ENCODE measurements at regions not wholly inside any gene's neighbourhood (a gene's known extent, or its start where the extent isn't known, plus 50 kb on each side); places are given as distances from the start of the nearest gene placed in this dataset.

DNA sequence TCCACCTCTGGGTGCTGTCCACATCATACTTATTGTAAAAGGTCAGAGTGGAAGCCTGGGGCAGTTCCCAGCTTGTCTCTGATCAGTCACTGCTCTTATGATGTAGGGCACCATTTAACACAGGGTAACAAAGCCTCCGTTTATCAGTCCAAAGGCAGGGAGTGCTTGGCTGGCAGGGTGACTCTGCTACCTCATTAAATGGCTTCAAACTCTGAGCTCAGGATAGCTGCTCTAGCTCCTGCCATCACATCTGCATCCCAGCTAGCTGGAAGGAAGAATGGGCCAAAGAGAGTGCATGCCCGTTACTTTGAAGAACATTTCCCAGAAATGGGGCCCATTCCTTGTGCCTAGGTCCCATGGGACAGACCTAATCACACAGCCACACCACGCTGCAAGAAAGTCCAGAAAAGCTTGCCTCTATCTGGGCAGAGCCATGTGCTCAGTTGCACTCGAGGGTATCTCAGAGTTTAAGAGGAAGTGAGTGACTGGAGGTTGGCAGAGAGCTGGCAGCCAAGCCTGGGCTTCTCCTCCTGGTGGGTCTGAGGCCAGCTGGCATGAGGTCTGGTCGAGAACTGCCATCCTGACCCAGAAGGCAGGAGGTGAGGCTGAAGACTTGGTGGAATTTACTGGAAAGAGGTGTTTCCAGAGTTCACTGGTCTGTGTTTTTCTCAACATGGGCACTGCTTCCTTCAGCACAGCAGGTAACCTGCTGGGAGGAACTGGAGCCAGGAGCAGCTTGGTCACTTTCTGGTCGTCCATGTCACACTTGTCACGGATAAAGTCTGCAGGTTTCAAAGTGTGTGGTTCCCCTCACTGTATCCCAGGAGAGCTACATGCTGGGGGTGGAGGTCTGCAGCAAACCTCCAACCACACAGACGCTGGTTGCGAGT is 935.7 kb downstream of the BRD1 start:
- DNase-seq, result no peak

DNA sequence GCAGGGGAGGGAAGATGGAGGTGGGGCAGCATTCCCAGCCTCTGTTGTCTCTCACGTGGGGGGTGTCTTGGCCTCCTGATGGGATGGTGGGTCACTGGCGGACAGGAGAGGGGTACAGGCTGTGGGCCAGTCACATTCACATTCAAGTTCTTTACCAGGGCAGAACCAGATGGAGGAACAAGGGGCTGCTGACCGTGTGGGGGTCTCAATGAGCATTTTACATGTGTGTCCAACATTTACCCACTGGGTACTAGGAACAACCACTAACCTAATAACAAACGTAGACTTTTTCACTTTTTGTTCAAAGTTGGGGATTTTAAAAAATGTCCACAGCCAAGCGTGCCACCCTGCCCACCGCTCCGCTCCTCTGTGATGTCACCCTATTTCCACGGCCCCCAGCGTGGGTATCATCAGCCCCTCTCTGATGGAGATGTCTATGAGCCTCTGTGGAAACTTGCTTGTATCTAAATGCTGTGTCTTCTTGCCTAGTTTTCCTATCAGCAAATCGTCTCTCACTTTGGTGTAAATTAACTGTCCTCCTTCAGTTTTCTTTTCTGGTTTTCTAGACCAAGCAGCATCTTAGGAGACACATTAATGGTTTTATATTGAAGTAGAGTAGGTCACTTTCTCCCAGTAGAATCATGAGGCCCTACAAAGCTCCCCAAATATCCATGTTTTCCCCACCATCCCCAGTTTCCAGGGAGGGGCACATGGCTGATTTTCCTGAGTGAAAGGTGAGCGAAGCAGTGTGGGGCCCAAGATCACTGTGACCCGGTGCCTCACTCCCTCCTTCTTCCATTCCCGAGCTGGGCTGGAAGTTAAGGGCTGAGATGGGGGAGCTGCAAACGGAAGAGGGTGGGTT is 936.7 kb downstream of the BRD1 start:
- DNase-seq, result no peak

DNA sequence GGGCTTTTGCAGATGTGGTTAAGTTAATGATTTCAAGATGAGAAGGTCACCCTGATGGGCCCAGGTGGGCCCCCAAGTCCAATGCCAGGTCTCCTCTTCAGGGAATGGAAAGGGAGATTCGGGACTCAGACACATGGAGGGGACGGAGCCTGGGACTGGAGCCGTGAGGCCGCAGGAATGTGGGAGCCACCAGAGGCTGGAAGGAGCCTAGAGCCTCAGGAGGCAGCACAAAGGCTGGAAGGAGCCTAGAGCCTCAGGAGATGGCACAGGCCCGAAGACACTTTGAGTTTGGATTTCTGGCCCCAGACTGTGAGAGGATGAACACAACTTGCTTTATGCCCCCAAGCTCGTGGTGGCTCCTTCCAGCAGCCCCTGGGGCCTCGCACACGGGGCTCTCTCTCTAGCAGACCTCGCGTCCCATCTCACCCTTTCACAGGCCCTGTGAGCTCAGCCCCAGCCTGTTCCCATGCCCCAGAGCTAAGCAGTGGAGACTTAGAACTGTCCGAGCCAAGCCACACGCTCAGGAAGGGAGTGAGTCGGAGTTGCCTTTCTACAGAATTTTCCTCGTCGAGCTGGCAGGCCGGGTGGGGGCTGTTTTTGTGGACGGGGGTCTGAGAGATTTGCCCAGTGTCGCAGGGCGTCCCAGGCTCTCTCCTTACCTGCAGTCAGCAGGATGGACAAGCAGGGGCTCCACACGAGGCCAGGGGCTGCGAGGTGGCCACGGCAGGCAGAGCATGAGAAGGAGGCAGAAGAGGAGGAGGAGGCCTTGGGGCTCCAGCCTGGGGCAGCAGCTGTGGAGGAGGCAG is 937.6 kb downstream of the BRD1 start:
- DNase-seq, result no peak

DNA sequence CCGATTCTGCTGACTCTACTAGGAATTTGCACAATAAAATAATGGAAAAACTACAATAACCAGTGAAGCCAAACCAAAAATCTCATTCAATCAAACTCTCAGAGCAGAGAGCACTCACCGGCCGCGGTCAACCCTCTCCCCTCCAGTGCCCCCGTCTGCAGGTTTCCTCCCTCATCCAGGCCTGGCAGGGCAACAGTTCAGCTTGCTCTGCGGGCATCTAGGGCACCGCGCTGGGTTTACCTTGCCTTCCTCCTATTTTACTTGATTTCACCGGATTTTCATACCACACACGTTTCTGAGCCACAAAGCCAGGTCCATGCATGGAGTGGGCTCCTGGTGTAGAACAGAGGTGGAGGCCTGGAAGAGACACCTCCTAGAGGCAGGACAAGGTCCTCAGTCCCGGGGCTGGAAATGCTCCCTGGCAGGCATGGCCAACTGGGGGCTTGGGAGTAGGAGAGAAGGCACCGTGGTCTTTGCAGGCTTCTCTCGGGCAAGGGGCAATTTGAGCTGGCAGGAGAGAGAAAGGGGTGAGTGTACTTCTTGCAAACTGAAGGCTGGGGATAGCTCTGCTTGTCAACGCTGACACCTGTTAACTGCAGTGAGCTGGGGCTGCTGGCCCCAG is 938.4 kb downstream of the BRD1 start:
- DNase-seq, result no peak

DNA sequence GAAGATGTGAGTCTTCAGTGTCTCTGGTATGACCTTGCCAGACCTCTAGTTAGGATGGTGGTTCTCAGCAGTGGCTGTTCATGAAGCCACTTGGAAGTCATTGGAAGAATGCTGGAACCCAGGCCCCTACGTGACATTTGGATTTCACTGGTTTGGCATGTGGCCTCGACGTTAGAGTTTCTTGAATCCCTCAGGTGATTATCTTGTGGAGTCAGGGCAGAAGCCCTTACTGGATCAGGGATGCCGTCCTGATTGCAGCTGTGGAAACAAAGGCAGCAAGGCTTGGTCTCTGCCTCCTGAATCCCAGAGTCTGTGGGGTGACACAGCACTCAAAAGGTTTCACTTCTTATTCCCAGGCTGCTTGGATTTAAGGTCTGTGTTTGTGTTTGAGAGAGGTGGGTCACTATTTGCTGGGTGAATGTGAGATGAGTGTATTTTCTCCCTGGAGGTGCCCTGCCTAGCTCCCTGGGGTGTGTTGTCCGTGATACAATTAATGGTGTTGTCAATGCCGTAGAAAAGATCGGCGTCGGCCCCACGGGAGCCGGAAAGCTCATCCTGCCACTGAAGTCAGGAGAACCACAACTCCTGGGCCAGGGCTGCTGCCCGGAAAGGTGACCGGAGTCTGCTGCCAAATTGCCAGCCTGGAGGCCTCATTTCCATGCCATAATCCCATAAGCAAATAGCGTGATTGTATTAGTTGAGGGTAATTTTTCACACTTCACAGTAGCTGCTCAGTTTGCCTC is 939.0 kb downstream of the BRD1 start:
- no peak for DNase-seq

DNA sequence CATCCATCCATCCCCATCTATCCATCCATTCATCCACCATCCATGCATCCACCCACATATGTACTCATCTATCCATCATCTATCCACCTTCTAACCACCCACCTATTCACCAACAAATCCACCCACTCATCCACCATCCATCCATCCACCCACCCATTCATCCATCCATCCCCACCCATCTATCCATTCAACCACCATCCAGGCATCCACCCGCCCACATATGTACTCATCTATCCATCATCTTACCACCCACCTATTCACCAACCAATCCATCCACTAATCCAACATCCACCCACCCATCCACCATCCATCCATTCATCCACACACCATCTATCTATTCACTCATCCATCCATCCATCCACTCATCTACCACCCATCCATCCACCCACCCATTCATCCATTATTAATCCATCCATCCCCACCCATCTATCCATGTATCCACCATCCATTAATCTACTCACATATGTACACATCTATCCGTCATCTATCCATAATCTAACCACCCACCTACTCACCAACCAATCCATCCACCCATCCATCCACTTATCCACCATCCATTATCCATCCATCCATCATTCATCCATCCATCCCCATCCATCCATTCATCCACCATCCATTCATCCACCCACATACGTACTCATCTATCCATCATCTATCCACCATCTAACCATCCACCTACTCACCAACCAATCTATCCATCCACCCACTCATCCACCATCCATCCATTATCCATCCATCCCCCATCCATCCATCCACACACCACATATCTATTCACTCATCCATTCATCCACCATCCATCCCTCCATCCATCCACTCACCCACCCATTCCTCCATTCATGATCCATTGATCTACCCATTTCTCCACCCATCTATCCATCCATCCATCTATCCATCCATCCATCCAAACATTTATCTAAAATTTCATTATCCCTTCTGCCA is 940.0 kb downstream of the BRD1 start:
- no peak for DNase-seq

DNA sequence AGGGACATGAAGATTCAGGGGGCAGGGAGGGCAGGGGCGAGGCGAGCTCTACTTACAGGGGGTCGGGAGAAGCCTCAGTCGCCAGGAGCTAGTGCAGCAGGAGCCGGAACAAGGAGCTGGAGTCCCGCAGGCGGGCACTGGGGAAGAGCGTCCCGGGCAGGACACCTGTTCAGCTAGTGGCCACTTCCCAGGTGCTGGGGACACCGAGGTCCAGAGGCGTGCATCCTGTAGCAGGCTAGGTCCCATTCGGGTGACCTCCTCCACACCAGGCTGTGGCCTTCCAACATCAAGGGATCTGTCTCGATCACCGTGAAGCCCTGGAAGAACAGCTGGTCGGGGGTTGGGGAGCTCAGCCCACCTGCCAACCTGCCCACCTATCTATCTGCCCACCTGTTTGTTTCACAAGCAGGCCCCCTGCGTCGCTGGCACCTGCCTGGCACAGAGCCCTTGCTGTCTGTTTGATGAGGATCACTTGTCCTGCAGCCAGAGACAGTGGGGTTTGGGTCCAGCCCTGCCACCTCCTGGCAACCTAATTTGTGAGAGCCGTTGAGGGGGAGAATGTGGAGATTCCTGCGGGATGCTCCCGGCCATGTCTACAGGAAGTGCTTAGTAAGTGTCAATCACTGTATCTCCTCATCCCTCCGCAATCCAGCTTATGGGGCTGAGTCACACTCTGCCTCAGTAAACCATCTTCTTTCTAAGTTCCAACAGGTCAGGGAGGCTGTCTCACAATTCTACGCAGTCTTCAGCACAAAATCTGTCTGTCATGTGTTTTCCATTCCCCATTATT is 940.9 kb downstream of the BRD1 start:
- no peak for DNase-seq

DNA sequence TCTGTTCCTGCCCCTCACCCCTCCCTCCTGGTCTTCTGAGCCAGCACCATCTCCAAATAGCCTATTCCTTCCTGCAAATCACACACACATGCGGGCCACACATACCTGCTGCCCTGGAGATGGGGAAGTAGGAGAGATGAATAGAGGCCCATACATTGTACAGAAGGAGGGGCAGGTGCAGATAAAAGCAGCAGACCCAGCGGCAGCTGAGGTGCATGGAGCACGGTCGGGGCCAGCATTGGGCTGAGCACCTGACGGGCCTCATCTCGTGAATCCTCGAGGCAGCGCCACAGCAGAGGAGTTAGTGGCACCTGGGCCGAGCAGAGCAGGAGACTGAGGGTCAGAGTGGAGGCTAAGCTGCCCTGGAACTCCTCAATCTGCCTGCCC is 941.8 kb downstream of the BRD1 start:
- DNase-seq, result no peak

DNA sequence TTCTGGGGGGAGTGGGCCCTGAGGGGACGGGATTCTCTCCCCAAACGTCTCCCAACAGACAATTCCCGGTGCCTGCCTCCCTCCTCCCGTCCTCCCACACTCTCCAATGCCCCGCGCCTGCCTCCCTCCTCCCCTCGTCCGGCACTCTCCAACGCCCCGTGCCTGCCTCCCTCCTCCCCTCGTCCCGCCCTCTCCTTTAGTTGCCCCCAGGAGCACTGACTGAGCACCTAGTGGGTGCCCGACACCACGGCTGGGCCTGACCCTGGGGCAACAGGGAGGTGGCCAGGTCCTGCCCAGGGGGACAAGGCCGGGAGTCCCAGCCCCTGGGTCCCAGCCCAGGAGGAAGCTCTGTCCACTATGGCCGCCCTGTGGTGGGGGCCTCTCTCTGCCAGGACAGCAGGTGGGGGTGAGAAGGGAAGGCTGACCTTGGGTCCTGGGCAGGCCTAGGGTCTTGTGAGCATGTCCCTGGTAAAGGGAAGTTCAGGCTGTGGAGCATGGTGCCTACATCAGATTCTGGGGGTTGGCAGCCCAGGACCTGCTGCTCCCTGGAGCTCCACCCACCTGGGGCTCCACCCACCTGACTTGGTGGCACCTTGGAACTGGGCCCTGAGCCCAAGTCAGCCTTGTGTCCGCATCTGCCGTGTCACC is 942.3 kb downstream of the BRD1 start:
- DNase-seq, result no peak

DNA sequence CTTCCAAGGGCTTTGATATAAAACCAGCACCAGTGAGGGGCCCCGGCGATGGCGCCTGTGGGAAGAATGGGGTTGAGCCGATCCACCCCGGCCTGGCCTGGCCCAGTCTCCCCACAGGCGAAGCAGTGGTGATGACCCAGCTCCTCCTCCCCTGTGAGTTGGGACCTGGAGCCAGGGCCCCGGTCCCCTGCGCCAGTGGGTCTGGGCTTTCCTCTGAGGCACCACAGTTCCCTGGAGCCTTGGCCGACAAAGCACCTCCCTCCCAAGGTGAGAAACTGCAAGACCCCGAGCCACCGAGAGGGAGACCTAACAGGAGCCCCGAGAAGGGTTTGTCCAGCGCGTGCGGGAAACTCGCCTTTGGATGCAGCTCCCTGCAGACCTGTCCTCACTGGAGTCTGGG is 942.9 kb downstream of the BRD1 start:
- DNase-seq, result no peak

DNA sequence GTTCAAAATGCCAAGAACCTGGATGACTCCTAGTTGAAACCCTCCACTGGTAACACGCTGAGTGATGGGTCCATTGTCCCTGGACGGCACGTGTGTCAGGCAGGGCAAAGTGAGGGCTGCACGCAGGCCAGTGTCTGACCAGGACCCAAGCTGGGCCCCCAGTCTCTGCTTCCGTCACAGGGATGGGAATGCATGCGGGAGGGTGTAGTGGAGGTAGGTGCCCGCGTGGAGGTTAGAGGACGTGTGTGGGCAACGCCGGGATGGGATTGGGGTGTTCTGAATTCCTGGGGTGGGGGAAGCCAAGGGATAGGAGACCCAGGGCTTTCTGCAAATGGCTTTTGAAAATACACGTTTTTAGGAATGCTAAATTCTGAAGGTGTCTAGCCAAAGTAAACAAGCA is 943.3 kb downstream of the BRD1 start:
- DNase-seq, result no peak

DNA sequence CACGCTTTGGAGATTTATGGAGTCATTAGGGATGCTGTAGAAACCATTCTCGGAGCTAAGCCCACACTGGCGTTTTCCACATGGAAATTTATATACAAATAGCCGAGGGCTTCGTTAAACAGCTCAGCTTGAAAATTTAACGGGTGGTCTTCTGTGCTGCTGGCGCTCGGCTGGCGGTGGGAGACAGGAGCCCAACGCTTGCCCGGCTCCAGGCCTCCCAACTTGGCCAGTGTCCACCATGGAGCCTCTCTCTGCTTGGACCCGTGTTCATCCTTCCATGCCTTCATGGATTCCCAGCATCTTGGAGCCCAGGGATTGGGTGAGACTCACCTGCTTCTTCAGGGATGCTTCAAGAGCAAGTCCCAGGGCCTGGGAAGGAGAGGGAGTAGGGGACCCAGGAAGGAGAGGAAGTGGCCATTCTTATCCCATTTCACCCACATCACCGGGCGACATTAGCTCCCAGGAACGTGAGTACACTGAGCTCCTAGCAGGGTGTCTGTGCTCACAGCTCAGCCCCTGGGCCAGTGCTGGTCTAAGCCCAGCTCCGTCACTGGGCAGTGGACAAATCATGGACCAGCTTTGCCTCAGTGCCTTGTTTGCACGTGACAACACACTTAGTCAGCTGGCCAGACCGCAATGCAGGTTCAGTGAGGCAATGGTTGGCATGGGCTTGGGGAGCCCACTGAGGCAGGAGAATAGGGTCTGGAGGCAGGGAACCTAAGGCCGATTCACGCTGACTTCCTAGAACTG is 944.3 kb downstream of the BRD1 start:
- DNase-seq, result no peak

DNA sequence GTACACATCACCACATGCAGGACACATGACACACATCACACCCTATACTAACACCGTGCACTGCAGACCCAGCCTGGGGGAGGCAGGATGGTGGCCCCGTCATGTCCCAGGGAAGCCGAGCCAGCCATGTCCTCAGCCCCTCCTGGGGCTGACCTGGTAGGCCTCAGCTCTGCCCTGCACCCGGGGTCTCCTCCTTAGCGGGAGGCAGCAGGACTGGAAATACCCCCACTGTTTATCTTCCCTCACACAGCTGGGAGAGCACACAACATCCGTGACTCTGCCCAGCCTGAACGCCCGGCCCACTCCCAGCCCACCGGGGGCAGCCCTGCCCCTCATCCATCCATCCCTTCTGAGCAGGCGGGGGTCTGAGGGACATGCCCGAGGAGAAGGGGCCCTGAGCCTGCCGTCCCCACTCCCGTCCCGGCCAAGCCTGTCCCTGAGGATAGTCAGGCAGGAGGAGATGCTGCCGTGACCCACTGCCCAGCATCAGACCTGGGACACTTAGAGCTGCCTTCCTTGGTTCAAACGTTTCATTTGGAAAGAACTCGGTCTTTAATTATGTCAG is 945.0 kb downstream of the BRD1 start:
- DNase-seq, result no peak

DNA sequence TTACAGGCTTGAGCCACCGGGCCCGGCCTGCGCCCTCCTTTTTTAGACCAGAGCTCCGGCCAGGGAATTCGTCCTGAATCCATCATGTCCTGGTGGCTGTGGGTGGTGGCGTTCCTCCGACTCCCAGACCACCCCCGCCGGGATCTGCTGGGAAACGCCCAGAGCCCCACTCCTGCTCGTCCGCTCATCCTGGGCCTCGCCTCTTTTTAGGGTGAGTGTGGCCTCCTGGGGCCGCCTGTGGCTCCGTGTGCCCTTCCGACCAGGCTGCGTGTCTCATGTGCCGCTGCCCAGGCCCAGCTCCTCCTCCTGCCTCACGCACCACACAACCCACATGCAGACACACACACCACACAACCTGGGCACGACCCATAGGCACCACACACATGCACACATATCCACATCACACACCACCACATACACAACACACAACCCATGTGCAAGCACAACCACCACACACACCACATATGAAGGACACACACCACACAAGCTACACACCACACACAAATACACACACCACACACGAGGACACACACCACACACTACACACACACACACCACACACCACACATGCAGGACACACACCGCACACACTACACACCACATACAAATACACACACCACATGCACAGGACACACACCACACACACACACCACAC is 946.2 kb downstream of the BRD1 start:
- DNase-seq, result no peak

DNA sequence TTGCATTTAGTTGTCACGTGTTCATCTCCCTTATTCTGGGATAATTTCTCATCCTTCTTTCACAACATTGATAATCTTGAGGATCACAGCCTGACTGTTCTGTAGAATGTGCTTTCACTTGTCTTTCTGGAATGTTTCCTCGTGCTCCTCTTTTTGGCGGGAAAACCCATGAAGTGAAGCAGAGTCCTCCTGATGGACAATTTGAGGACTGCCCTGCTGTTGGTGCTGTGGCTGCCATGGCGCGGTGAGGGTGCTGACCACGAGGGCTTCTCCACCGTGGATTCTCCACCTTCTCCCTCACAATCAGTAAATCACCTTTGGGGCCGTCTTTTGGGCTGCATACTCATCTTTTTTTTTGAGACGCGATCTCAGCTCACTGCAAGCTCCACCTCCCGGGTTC is 946.9 kb downstream of the BRD1 start:
- no peak for DNase-seq

DNA sequence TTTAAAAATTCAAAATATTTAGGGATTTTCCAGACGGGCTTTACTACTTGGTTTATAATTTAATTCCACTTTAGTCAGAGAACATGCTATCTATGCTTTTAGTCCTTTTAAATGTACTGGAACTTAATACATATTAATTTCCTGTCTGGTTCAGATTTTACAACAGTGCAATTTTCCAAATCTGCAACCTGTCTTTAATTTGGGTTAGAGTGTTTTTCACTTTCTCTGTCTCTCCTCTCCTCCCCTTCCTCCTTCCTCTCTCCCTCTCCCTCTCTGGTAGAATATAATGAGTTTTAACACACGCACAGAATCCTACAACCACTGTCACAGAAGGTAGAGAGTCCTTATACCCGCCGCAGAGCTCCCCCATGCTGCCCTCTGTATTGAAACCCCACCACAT is 950.7 kb downstream of the BRD1 start:
- DNase-seq, result no peak

DNA sequence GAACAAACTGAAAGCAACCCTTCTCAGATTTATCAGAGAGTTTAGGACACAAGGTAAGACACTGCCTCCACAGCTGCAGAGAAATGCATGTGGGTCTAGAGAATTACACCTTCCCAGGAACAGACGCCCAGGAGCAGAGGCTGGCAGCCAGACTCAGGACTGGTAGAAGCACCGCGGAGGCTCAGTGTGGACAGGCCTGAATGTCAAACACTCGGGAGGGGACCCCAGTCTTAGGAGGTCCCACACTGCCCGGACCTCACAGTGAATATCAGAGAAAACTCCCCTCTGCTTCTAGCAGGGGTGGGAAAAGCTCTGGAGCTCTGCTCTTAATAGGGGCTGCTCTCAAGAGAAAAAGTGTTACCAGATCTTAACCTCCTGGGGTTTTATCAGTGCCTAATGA is 952.7 kb downstream of the BRD1 start:
- DNase-seq, result no peak

DNA sequence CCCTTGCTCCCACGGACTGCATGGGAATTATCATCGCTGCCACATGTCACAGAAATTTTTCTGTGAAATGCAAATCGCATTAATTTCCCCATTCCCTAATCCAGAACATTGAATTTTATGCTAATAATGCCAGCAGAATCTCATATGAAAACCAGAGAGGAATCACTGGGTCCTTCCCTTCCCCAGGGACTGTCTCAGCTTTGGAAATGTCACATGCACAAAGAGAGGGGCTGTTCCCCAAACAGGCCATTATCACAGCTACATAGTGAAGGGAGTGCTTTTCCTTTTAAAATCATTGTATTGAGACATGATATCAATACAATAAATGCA is 954.5 kb downstream of the BRD1 start:
- no peak for DNase-seq

Measured in NCI-H2107 (cell line).